ENCODE measurements at regions not wholly inside any gene's neighbourhood (a gene's known extent, or its start where the extent isn't known, plus 50 kb on each side); places are given as distances from the start of the nearest gene placed in this dataset.

DNA sequence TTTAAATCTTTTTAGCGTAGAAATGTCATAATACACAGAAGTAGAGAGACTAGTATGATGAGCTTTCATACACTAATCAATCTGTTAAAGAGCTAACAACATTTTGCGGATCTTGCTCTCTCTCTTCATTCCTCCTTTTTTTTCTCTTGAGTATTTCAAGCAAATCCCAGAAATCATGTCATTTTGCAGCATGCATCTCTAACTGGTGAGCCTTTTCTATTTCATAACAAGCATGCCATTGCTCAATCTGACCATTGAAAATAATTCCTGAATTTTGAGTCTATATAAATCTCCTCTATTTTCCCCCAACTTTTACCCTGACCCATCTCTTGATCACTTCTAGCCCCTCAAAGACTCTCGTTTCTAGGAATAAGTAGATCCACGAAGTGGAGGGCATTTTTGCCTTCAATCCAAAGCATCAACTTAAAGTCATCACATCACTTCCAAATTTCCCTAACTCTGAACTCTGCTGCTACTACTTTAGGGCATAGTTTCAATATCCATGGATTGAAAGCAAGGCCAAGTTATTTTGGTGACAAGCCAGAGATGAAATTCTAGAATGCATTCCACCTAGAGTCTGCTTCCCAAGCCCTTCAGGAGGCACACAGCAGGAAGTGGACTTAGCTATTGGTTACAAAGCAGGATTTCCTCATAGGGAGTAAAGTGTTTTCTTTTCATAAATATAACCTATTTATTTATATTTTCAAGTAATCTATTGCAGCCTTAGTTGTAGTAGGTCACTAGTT is 253.5 kb upstream of the ZPLD1 start (continued):
- TF ChIP-seq, protein P1, sequence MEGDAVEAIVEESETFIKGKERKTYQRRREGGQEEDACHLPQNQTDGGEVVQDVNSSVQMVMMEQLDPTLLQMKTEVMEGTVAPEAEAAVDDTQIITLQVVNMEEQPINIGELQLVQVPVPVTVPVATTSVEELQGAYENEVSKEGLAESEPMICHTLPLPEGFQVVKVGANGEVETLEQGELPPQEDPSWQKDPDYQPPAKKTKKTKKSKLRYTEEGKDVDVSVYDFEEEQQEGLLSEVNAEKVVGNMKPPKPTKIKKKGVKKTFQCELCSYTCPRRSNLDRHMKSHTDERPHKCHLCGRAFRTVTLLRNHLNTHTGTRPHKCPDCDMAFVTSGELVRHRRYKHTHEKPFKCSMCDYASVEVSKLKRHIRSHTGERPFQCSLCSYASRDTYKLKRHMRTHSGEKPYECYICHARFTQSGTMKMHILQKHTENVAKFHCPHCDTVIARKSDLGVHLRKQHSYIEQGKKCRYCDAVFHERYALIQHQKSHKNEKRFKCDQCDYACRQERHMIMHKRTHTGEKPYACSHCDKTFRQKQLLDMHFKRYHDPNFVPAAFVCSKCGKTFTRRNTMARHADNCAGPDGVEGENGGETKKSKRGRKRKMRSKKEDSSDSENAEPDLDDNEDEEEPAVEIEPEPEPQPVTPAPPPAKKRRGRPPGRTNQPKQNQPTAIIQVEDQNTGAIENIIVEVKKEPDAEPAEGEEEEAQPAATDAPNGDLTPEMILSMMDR (IDR thresholded peaks at IDR 0.05 in 2 of 3, conservative IDR thresholded peaks at IDR 0.05 in 1 of 3; ENCODE audit: borderline replicate concordance in 1 of 3, insufficient read depth in 1 of 3, low read depth in 2 of 3, low read length in 2 of 3): no peak
- no peak for TF ChIP-seq CBX3 (IDR thresholded peaks at IDR 0.05; ENCODE audit: low read depth)
- no peak for TF ChIP-seq CEBPB (IDR thresholded peaks at IDR 0.05; ENCODE audit: low read depth)
- TF ChIP-seq YY1 (IDR thresholded peaks at IDR 0.05; ENCODE audit: extremely low read depth, insufficient replicate concordance, low read depth, low read length): no peak
- no peak for TF ChIP-seq SRF (IDR thresholded peaks at IDR 0.05; ENCODE audit: low read depth)
- TF ChIP-seq, protein P2, sequence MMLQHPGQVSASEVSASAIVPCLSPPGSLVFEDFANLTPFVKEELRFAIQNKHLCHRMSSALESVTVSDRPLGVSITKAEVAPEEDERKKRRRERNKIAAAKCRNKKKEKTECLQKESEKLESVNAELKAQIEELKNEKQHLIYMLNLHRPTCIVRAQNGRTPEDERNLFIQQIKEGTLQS (IDR thresholded peaks at IDR 0.05): no peak
- no peak for TF ChIP-seq EZH2 (IDR thresholded peaks at IDR 0.05)
- no peak for TF ChIP-seq POLR2AphosphoS5 (IDR thresholded peaks at IDR 0.05; ENCODE audit: low read depth, low read length)
- TF ChIP-seq, protein P3, sequence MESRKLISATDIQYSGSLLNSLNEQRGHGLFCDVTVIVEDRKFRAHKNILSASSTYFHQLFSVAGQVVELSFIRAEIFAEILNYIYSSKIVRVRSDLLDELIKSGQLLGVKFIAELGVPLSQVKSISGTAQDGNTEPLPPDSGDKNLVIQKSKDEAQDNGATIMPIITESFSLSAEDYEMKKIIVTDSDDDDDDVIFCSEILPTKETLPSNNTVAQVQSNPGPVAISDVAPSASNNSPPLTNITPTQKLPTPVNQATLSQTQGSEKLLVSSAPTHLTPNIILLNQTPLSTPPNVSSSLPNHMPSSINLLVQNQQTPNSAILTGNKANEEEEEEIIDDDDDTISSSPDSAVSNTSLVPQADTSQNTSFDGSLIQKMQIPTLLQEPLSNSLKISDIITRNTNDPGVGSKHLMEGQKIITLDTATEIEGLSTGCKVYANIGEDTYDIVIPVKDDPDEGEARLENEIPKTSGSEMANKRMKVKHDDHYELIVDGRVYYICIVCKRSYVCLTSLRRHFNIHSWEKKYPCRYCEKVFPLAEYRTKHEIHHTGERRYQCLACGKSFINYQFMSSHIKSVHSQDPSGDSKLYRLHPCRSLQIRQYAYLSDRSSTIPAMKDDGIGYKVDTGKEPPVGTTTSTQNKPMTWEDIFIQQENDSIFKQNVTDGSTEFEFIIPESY (IDR thresholded peaks at IDR 0.05; ENCODE audit: extremely low read depth, insufficient replicate concordance, low read length): no peak

DNA sequence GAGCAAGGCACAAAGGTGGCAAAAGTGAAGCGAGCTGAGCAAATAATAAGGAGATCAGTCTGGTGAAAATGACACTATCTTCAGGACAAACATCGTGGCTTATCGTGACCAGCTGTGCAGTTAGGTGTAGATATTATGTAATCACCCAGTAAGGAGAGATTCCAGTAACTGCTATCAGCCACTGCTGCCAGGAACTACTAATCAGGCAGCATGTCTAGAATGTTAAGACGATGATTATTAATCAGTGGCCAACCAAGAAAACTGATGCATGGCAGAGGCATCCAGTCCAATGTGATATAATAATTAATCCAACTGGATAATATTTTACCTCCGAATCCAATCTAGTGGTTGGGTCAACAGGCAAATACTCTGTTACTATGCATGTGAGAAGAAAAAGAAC is 252.7 kb upstream of the ZPLD1 start:
- TF ChIP-seq ZNF274 (IDR thresholded peaks at IDR 0.05; ENCODE audit: low read depth, low read length): no peak
- no peaks in the 10 kb centered on the region for H3K36me3 ChIP-seq (ENCODE audit: control insufficient read depth in 1 of 2, insufficient read depth in 2 of 2, low read length in 2 of 2)
- H4K20me1 ChIP-seq (ENCODE audit: insufficient read depth): no peaks in the 10 kb centered on the region
- H3K9me2 ChIP-seq (ENCODE audit: insufficient read depth): no peaks in the 10 kb centered on the region
- H3K27me3 ChIP-seq (ENCODE audit: insufficient read depth, low read length): no peaks in the 10 kb centered on the region
- BruUV-seq (replicated peaks): no TSS peak
- no peak for DNase-seq (ENCODE audit: low read depth, low spot score)
- intact Hi-C loops (cut with micrococcal nuclease): no loop called here
- H2AFZ ChIP-seq (ENCODE audit: low read depth, low read length, poor library complexity, severe bottlenecking): no peak overlapping the region
- no peaks in the 10 kb centered on the region for H3K4me1 ChIP-seq (ENCODE audit: control insufficient read depth in 1 of 2, insufficient read depth in 2 of 2, low read length in 2 of 2)
- H3K4me3 ChIP-seq (replicated peaks in 1 of 2; ENCODE audit: low read depth in 1 of 2, low read length in 2 of 2): no peak overlapping the region
- POLR2A ChIA-PET: no interaction called here
- H3K27ac ChIP-seq (ENCODE audit: low read depth, low read length): no peak overlapping the region
- CTCF ChIA-PET: no interaction called here
- no peaks in the 10 kb centered on the region for H3K79me2 ChIP-seq (ENCODE audit: insufficient read depth, low read length)
- H3K9me3 ChIP-seq (ENCODE audit: control insufficient read depth in 1 of 2, insufficient read depth in 1 of 2, low read depth in 1 of 2, low read length in 2 of 2): no peaks in the 10 kb centered on the region
- RAD21 ChIA-PET (ENCODE audit: low non-redundant PET in 1 of 2, low total read pairs in 2 of 2, uncharacterized antibody in 2 of 2, unreplicated experiment in 2 of 2): no interaction called here
- H3K4me2 ChIP-seq (ENCODE audit: low read length): no peak overlapping the region
- H3K9ac ChIP-seq (ENCODE audit: low read length): no peak overlapping the region
- no peak for ATAC-seq

All from HCT116 (cell line).